GM20431 (cell line): ENCODE measurements at regions not wholly inside any gene's neighbourhood (a gene's known extent, or its start where the extent isn't known, plus 50 kb on each side); places are given as distances from the start of the nearest gene placed in this dataset.

Source experiments
- in situ Hi-C: fragments of 300-500 bp; cut with MseI, MboI; formaldehyde crosslinking; loops from one replicate; pipeline ENCODE4 v1.15.0; 2020; ENCODE audit warnings: low sequenced_read_pairs; ENCODE audit not compliant: unreplicated experiment

DNA sequence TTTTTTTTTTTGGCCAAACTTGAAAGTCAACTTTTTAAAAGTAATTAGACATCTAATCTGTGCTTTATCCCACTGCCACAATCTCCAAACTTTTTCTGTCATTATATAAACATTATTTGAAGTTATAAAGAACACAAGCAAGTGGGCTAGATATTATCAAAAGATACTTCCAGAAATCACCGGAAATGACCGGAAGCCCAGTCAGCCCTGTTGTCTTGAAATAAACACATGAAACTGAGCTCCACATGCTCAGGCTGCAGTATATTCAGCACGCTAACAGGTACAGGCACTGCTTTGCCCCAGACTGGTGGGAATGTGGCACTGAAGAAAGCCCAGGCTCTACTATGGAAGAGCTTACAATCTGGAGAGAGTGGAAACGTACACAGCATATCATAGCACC is 158.9 kb upstream of the PLEKHG7 start:
- in situ Hi-C loops, result no loop called here

DNA sequence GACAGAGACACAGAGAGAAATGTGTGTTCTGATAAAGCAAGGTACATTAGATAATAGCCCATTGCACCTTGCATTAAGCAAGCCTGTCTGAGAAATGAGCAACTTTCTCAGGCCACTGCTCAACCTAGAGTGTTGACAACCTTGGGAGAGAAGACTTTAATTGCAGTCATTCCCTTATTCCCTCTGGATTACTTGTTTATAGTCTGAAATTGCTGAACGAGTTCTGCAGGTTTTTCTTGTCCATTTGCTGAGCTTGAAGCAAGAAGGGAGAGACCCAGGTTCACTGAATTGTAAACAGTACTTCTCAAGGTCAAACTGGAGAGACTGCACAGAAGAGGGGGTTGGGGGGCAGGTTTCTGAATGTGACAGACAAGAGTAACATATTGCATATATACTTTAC is 159.4 kb upstream of the PLEKHG7 start:
- in situ Hi-C loops, result no loop called here

DNA sequence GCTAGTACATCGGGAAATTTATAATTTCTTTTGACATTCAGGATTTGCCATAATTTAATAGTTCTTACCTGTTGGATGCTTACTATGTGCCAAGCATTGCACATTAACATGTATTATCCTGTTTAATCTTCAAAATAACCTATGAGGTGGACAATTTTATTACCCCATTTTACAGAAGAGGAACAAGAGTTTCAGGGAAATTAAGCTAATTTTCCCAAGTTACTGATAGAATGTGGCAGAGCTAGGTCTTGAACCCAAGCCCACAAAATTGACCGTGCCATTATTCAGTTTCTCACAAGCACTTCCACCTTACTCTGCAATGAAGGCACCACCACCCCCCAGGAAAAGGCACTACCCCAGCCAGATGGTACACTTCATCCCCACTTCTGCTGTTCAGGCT is 161.1 kb upstream of the PLEKHG7 start:
- in situ Hi-C loops, result no loop called here

DNA sequence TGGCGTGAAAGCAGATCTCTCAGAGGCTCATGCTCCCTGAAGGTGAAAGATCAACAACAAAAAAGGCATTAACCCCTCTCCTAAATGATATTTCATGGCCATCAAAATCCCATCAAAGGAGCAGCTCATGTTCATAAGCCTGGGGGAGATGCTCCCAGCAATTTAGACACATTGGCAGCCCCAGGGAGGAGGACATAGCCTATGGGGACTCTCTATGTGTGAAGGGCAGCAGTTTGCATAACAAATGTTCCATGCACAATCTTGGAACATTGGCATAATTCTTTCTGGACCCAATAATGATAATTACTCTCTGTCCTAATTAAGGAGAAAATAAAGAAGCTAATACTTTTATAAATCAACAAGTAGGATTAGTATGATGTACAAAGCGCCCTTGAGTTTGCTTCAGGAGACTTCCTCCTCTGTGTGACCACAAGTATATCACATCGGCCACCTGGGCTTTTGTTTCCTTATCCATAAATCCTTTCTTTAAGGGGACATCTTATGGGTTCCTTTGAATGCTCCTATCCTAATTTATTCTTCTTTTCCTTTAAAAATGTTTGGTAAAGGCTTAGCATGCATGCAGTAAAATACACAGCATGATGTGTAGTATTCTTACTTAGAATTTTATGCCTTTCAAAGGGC is 161.9 kb upstream of the PLEKHG7 start:
- in situ Hi-C loops, result no loop called here

DNA sequence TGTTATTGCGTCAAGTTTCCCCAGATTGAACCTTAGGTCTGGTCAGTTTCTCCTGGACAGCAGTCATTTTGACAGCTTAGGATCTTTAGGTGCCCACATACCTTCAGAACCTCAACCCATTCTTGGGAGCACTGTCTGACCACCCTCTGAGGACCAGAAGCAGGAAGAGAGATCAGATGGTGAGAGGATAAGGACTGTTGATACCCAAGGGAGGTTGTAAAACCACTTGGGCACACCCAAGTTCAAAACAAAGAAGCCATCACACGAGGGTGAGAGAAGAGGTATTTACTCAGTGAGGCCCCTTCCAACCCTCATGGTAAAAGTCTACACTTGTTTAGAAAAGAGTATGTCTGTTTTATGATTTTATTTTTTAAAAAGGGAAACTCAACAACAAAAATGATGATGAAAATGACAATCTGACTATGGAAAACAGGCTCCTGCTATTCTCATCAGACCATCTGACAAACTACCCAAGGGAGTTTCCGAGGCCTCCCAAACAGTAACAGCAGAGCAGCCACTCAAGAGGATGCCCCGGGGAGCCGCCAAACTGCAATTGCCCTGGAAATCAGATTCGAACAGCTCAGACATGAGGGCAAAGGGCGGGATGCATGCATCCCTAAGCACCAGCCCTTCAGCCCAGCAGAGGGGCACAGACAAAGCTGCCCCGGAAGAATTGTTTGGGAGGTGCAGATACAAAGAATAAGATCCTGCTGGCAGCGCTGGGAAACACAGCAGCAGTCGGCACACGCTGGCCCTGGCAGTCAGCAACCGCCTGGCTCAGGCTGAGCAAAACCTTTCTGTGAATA is 162.6 kb upstream of the PLEKHG7 start:
- in situ Hi-C loops, result no loop called here

DNA sequence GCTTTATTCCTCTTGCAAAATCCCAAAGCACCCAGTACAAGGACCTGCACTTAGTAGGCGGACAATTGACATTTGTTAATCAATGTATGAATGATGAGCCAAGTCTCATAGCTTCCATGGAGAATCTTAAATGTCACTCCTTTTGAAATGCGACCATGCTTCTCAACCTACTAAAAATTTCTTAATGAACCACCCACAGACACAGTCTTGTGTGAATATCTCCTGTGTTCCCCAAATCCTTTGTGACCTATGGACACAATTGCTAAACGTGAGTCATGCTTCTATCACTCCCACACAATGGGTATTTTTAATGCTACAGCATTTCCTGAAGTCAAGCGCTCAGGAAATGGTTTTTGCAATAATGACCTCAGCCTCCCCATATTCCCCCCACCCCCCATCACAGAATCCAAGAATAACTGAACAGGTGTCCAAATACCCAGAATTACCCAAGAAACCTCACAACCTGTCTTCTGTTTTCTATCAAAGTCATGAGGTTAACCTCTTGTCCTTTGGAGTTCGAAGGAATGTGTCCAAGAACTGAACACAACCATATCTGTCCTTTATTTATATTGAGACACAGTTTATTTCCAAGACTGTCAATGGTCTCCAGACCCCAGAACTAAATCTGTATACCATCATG is 163.6 kb upstream of the PLEKHG7 start:
- in situ Hi-C loops, result no loop called here

DNA sequence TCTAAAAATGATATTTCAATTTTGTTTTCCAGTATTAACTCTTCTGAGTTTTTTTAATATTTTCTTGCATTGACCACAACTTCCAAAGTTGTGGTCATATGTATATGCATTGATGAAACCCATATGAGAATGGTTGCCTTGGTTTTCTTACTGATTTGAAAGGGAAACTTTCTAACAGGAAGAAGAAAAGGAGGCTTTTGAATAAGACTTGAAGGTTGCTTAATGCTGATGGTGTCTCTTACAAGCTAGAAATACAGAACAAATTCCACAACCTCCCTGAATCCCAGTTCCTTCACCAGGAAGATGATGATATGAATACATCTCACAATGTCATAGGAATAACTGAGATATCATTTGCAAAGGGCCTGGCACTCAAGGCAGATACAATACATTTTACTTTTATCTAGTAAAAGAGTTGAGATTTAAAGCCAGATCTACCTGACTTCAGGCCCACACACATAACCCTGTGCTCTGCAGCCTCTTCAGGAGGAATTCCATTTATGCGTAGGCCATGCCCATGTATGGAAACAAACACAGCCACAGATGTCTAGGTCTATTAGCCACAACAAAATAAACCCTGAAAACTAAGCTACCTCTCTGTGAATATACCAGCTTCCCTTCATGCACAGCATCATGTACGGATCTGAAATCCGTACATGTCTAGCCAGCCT is 165.4 kb upstream of the PLEKHG7 start:
- in situ Hi-C loops, result no loop called here

DNA sequence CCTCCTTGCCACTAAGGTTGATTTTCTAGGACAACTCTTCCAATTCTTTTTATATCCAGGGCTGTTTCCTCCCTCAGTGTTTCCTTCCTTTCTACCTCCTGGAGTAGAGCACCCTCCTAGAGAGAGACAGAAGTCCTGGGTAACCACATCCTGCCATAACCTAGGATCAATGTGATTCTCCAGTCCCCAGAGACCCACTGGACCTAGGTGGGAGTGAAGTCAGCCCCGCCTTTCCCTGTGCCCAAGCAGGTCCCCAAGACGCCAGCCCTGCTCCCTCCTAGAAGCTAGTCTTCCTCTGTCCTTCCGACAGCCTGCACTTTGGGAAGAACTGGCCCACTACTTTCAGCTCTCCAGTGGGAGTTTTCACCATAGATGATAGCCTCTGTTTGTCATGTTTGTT is 166.8 kb upstream of the PLEKHG7 start:
- in situ Hi-C loops, result no loop called here

DNA sequence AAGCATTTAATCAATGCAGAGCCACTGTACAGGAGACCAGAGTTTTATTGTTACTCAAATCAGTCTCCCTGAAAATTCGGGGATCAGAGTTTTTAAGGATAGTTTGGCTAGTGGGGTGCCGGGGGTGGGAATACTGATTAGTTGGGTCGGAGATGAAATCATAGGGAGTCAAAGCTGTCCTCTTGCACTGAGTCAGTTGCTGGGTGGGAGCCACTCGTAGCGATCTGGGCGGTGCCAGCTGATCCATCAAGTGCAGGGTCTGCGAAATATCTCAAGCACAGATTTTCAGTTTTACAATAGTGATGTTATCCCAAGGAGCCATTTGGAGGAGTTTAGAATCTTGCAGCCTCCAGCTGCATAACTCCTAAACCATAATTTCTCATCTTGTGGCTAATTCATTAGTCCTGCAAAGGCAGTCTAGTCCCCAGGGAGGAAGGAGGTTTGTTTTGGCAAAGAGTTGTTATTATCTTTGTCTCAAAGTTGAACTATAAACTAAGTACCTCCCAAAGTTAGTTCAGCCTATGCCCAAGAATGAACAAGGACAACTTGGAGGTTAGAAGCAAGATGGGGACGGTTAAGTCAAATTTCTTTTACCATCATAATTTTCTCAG is 169.4 kb upstream of the PLEKHG7 start:
- in situ Hi-C loops, result no loop called here

DNA sequence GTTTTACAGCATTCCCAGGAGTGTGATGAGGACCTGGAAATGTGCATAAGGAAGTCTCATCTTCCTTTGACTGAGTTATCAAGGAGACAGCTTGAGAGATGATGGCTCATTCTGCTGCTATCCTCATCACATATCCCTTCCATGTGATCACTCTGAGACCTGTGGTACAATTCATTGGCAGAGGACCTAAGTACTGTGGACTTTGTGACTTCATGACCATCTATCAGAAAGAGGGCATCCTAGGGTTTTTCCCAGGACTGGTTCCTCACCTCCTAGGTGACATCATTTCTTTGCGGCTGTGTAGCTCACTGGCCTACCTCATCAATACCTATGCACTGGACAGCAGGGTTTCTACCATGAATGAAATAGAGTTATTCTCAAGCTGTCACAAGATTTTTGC is 172.1 kb upstream of the PLEKHG7 start:
- in situ Hi-C loops, result no loop called here

DNA sequence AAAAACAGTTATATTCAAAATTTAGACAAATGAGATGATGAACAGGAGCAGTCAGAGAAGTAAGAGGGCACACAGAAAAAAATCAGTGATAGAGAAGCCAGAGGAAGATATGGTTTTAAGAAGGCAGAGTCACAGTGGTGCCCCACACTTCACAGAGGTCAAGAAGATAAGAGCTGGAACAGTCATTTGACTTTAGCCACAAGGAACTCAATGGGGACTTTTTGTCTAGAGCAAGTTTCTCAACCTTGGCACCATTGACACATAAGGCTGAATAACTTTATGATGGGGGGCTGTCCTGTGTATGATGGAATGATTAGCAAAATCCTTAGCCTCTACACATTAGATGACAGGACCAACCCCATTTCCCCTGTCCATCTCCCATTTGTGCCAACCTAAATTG is 172.8 kb upstream of the PLEKHG7 start:
- in situ Hi-C loops, result no loop called here

DNA sequence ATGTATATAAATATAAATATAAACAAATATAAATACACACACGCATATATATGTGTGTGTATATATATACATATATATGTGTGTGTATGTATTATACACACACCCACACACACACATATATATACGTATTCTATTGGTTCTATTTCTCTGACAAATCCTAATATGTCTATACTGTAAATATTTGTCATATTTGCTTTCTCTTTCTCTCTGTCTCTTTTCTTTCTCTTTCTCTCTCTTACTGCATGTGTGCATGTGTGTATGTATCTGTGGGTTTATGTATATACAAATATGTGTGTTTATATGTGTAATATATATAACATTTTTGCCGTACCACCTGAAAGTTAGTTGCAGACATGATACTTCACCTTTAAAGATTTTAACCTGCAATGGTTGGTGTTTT is 174.2 kb upstream of the PLEKHG7 start:
- in situ Hi-C loops, result no loop called here

DNA sequence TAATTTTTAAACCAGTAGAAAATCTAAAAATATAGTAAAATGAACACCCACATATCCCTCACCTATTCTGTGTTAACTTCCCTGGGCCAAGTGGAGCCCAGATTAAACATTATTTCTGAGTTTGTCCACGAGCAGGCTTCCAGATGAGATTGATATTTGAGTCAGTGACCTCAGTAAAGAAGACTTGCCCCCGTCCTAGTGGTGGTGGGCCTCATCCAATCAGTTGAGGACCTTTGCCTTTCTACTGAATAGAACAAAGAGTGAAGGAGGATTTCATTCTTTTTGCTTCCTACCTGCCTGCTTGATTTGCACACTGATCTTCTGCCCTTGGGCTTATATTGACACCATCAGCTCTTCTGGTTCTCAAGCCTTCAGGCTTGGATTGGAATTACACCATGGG is 174.7 kb upstream of the PLEKHG7 start:
- in situ Hi-C loops, result no loop called here

DNA sequence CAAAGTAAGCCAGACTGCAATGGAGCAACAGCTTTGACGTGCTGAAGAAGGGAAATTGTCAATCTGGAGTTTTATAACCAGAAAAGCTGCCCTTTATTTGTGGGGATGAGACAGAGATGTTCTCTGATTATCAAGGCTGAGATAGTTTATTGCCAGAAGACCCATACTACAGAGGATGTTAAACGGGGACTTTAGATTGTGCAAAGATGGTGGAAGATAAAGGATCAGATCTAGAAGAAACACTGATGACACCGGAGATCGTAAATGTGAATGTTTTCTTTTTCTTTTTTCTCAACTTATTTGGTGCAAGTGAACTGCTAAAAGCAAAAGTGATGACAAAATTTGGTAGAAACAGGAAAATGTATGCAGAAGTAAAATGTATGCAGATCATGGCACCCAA is 178.3 kb upstream of the PLEKHG7 start:
- in situ Hi-C loops, result no loop called here

DNA sequence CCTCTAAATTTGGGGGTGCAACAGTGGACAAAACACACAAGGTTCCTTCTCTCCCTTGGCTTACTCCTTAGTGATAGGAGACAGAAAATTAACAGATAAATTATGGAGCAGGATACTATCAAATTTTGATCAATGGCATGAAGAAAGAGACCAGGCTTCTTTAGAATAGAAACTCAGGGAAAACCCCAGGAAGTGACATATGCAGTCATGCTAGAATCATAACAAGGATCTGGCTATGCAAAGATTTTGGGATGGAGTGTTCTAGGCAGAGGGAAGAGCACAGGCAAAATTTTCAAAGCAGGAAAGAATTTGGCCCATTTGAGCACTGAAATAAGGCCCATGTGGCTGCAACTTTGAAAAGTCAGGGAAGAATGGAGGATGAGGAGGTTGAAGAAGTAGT is 182.3 kb upstream of the PLEKHG7 start:
- in situ Hi-C loops, result no loop called here

DNA sequence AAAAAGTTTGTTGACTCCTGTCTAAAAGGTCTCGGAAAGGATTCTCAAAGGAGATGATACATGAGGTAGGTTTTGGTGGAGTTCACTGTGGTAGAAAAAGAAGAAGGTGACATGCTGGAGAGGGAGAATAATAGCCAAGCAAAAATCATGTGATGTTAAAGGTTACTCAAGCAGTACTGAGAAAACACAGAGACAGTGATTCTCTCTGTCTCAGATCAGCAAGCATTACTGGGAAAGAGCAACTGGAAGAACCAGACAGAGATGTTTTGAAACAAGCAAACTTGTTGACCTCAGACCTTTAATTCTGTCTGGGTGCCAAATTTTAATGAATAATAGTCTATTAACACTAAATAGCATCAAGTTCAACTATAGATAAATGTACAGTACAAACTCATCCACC is 183.5 kb upstream of the PLEKHG7 start:
- in situ Hi-C loops, result no loop called here

DNA sequence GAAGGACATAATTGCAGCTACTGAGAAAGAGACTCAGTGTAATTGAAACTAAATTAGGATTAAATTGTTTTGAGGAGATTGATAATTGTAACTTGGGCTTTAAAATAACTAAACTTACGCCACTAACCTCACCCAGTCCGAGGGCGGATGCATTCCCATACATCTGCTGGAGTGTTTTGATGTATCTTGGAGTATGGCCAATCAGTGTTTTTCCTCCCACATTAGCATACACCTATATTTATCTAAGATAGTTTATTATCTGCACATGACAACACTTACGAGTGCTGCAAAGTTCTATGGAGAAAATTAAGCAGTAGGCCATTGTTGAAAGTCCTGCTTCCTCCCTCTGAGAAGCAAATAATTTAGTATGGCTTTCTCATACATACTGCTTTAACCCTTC is 184.7 kb upstream of the PLEKHG7 start:
- in situ Hi-C loops, result no loop called here

DNA sequence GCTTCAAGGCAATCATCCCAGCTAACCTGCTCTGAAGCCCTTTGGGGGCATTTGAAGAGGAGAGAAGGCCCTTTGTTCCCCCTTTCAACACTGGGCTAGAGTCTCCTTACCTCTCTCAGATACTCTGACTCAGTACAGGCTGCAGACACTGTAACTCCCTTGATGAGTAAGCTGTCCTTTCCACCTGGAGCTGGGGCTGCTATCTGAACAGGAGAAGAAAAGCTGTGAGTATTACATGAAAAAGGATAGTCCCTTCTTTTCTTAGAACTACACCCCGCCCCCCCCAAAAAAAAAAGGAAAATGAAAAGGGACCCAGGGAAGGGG is 186.6 kb upstream of the PLEKHG7 start:
- in situ Hi-C loops, result no loop called here

DNA sequence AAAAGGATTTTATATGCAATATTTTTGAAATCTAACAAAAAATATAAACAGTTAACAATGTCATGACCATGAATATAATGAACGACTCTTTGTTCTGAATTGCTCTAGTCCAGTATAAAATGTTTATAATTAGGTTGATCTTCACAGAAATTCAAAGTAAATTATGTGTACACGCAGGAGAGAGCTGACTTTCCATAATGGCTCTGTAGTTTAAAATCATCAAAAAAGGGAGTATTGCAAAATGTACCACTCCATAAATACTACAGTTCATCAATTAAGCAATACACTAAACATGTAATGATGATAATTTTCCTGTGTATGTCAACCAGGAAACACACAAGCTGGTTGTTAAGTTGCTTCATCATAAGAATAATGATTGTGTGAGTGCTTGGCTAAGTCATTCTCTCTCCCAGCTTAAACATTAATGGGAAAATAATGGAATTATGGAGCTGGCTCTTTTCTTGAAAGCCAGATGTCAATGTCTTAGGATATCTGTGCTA is 189.5 kb upstream of the PLEKHG7 start:
- in situ Hi-C loops, result no loop called here

DNA sequence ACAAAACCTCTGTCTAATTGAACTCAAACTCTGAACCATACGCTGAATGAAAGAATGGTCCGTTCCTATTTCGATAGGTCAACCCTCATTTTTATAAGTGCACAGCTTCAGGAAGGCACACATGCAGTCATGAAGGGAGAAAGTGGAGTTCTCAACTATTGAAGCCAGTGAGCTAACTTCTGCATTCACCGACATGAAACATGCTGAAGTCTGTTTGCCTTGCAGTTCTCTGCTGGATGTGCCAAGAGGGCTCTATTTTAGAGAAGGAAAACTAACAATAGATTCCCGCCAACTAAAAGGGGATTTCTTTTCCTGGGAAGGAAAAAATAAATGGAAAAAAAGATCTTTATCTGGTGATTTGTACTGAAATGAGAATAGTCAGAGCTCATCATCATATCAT is 191.0 kb upstream of the PLEKHG7 start:
- in situ Hi-C loops, result no loop called here
